RPMI7951 (cell line): ENCODE measurements at regions not wholly inside any gene's neighbourhood (a gene's known extent, or its start where the extent isn't known, plus 50 kb on each side); places are given as distances from the start of the nearest gene placed in this dataset.

Experiments
- DNase-seq: peaks from one replicate; pipeline ENCODE4 v3.0.0-alpha.2; 2012; ENCODE audit warnings: low read depth

DNA sequence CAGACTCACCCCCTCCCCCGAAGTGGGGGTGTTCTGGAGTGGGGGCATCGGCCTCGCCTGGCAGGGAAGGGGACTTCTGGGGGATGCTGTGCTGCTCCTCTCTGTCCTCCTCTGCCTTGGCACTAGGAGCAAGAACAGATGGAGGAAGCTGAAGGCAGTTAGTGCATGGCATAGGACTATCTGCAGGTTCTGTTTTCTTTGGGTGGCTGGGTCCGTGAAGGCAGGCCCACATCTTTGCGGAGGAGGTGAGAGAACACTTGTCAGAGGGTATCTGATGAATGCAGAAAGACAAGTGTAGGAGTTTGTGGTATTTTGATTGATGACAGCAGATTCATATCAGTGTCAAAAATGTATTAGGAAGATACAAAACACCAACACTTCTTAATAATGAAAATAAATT, 411.4 kb downstream of the TSN start:
- DNase-seq, result no peak

DNA sequence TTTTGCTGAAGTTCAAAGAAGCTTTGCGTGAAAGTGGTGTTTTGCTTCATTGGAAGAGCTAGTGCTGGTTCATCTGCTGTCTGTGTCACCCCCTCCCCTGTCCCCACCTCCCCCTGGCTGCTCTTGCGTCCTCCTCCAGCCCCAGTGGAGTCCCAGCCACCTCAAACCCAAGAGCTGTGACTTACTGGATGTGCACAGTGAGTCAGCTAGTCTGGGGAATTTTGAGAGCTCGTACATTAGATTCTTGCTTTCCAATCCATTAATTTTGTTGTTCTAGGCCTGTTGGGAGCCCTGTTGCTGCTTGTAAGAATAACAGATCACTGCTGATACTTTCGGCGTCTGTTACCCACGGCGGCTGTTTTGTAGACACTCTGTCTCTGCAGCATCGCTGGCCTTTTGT, 412.1 kb downstream of the TSN start:
- DNase-seq, result no peak

DNA sequence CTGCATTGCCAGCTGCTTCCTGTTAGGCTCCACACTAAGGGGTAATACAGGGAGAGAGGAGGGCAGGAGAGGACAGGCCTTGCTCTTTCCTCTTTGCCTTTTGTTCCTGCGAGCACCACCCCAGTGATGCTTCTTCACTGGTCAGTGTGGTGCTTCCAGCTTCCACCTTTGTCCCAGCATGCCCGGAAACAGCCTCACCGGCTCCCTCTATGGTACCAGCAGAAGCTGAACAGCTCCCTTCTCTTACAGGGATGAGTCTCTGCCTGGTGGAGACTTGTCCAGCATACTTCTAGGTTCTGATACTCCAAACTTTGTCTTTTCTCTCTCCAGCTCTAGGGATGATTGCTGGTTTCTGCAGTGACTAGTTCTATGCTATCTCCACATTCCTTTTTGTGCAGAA, 413.3 kb downstream of the TSN start:
- no peak for DNase-seq

DNA sequence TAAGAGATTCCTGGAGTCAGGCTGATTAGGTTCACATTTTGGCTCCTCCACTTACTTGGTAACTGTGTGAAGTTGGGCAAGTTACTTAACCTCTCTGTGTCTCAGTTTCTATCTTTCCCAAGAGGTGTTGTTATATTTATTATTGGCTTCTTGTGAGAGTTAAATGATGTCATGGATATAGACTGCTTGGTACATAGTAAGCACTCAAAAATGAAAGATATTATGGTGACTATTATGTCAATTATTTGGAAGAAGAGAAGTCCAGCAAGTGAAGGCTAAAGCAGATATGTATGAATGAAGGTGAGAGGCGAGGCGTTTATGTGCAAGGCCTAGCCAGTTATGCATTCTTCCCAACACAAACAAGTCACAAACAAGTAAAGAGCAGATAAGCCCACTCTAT, 417.4 kb downstream of the TSN start:
- no peak for DNase-seq

DNA sequence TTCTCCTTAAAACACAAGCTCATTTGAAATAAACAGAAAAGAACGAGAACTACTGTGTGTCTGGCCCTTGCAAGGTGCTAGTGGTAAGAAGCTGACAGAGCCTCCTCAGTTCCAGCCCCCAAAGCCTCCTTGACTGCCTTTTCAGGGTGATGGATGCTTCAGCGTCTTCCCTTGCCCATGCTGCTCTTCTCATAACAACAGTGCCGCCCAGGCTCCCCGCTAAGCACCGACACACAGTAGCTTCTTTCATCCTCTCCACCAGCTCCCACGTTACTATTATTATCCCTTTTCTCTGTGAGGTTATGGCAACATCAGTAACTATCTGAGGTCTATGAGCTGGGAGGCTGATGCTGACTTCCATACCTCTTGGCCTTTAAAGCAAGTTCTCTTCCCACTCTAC, 418.6 kb downstream of the TSN start:
- no peak for DNase-seq

DNA sequence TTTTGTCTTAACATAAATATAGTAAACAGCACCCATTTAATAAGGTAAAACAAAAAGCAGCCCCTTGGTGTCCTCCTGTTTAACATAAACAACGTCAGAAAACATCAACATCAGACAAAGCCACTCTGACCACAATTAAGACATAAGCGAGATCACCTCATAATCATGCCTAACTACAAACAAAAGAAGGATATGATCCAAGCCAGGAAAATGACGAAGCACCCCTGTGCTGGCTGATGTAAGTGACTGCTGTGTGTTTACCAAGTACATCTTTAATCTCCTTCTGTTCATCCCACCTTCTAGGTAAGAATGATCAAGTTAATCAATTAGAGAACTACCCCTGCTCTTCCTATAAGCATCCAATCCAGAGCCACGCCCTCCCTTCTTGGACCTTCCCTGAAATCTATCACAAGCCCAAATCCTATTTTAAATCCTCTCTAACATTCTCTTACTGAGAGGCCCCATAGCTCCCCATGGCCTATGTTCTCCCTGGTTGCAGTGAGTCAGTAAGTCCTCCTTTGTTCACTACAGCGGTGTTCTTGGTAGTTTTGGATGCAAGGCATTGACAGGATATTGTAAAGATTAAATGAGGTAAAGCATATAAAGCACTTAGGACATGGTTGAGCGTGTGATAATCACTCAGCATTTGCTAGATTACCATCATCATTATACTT, 424.2 kb downstream of the TSN start:
- no peak for DNase-seq

DNA sequence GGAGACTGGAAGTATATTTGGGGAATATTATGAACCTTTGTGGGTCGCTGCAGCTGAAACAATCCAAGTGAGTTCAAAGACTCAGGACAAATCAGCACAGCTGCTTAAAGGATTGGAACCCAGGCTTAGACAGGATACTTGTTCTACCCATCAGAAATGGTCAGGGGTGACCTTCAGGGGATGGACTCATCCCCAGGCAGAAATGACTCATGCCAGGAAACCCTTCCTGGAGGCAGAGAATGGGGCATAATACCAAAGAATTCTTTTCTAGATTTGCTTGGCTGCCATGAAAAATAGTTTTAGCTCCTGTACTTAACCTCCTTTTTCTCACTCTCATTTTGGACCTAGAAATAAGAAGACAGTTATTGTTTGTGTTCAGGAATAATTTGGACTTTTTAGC, 425.5 kb downstream of the TSN start:
- peak; percentile 45 for DNase-seq

DNA sequence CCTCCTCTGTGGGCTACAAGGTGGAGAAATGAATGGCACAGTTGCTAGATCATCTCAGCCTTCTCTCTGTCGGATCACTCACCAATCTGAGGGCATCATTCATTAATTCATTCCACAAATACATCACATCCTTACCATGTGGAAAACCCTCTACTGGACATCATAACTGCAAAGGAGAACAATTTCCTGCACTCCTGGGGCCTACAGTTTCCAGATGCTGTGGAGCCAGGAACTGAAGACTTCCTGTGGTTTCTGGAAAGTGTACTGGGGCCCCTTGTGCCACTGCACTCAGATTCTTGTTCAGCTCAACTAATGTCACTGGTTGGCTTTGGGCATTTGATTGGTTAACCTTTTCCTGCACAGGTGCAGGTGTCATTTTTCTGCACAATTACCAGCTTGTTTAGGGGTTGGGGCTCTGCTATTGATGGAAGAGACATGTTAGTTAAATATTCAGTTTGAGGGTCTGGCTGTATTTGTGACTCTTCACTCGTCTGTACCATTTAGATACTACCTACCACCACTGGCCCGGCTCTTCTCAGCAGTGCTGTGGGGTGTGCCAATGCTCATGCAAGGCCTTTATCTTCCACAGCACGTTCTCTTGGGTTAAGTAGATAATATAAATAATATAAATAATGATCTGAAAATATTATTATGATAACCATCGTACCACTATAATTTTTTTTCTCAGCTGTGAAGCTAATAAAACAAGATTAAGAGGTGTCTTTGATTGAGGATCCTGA, 427.3 kb downstream of the TSN start:
- DNase-seq, result no peak

DNA sequence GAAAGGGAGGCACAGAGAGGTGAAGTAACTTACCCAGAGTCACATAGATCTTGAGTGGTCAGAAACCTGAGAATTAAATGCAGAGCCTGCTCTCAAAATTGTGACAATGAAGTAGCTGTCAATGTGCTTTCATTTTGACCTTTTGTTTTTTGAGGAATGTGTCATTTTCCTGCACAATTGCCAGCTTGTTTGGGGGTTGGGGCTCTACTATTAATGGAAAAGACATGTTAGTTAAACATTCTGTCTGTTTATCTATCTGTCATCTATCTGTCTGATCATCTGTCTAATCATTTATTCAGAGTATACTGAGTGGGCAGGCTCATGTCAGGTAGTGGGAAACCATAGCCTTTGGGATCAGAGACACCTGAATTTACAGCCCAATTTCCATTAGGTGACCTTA, 428.4 kb downstream of the TSN start:
- no peak for DNase-seq

DNA sequence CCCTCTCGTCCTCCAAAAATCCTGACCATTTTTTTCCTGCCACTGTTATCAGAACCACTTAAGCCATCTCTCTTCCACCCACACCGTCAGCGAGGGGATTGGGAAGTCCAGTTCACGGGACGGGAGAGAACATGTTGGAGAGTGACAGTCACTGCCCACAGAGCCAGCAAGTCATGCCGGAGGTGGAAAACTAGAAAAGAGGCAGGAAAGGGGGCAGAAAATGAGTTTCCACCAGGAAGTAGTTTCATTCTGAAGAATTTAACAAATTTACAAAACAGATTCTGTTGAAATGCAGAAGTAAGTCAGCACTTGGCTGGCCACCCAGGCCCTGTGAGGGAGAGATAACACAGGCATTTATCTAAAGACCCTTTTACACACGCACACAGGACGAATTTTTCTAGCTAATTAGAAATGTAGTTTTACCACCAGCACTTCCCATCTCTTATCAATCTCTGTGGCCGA, 431.3 kb downstream of the TSN start:
- DNase-seq, result no peak

DNA sequence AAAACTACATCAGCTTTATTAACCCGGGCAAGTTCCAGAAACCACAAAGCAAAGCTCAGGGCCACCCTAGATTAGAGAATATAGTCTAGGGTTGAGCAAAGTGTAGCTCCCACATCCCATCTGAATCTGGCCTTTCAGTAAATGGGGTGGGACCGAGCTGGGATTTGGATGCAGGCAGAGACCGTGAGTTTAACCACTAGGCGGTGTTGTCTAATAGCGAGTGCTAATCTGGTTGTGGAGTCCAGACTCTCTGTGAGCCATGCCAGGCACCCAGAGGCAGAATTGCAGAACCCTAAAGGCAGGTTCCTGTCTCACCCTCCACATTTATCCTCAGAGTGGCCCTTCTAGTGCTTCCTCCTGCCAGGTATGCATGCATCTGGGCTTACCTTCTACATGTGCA, 435.9 kb downstream of the TSN start:
- peak; percentile 53 for DNase-seq

DNA sequence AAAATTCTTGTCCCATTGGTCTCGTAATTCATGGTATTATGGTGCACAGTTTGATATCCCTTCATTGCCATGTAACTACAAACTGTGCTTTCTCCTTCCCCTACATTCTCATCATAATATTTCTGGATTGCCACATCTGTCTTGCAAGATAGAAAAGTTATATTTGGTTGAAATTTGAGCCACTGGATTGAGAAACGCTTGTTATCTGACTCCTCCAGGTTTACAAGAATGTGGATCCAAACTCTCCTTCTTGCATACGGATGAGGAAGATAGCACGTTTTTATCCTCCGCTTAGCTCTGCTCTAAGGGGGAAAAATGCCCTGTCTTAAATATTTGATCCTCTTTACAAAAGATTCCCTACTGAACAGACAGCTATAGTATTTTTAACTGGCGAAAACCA, 438.2 kb downstream of the TSN start:
- DNase-seq, result no peak

DNA sequence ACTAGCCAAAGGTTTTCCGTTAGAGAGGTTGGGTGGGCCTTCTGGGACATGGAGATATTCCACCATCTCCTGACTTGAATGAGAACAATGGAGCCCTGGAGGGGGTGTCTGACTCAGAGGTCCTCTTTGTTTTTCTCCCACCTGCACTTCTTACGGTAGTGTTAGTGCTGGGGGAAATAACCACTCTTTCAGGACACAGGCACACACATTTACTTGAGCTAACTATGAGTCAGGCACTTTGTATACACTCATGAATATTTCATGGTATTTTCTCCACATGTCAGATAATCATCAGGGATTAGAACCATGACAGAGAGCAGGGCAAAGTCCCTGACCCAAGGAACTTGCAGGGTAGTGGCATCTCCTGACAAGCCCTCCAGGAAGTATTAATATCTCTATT, 439.1 kb downstream of the TSN start:
- peak; percentile 30 for DNase-seq

DNA sequence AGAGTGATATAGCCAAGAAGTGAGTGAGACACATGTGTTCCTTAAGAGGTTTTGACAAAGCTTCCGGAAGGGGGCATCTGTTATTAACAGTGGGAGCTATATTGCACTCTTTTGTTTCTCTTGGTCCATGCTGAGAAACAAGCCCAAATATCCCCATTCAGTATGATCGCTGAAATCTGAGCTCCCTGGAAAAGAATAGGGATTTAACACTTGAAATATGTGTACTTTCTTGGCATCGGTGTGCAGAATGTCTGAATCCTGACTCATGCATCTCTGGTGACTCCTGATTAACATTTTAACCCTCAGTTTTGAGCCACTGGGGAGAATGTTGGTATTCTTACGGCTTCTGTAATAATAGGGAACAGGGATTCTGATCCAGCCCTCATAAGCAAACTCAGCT, 448.1 kb downstream of the TSN start:
- DNase-seq, result peak; percentile 92

DNA sequence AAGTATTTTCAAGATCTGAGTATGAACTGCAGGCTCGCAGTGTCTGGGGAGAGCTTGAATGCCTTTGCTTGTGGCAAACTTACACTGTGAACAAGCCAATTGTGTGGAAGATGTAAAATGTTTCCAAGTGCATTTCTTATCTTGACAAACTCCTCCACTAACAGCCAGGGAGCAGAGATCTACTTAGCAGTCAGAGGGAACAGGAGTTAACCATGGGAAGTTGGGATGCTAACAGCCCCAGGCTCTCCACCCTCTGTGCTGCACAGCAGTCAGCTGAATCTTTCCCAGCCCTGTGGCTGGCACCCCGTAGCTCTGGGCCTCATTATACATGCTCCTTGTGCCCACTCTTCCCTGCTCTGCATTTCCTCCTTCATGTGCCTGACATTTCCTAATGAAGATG, 450.2 kb downstream of the TSN start:
- peak; percentile 49 for DNase-seq

DNA sequence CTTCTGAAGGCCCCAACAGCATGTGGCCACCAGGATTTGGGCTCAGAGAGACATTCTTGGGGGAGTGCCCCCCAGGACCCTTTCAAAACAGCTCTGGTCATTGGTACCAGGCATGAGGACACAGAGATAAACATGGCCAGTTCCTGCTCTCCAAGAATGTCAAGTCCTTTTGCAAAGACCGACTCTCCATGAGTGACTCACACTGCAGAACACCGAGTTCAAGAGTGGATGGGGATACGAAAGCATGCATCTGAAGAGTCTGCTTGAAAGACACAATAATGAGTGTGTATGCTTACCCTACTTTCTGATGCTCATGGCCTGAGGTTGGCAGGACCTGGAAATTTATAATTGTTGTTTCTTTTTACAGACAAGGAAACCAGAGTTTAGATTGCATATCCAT, 450.6 kb downstream of the TSN start:
- DNase-seq, result peak; percentile 52

DNA sequence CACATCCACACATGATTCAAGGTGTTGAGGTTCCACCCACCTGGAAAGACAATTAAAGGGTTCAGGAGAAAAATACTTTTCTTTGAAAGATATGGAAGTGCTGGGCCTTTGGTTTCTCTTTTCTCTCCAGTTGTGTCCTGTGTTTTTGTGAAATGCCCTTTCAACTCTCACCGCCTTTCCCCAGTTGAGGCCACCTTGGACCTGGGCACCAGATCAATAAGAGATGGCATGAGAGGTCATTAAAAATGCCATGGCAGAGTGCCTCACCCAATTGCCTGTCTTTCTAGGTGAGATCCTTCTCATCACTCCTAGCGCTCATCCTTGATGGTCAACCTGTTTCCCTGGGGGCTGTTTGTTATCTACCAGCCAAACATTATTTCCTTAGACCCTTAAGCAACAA, 453.9 kb downstream of the TSN start:
- no peak for DNase-seq

DNA sequence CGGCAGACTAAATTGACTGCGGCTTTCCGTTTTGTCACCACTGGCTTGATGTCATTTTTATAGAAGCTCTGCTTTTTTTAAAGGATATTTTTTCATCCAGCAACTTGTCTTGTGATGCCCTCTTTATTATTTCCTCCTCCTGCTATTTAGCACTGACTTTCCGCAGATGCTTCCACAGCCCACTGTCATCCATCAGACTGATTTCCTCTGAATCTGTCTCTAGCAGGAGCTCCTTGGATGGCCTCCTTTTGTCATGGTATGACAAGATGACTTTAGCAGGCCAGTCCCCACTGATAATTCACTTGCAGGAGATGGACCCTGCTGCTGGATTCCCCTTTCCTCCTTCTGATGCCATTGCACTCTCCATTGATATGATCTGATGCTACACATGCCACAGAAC, 454.6 kb downstream of the TSN start:
- DNase-seq, result no peak

DNA sequence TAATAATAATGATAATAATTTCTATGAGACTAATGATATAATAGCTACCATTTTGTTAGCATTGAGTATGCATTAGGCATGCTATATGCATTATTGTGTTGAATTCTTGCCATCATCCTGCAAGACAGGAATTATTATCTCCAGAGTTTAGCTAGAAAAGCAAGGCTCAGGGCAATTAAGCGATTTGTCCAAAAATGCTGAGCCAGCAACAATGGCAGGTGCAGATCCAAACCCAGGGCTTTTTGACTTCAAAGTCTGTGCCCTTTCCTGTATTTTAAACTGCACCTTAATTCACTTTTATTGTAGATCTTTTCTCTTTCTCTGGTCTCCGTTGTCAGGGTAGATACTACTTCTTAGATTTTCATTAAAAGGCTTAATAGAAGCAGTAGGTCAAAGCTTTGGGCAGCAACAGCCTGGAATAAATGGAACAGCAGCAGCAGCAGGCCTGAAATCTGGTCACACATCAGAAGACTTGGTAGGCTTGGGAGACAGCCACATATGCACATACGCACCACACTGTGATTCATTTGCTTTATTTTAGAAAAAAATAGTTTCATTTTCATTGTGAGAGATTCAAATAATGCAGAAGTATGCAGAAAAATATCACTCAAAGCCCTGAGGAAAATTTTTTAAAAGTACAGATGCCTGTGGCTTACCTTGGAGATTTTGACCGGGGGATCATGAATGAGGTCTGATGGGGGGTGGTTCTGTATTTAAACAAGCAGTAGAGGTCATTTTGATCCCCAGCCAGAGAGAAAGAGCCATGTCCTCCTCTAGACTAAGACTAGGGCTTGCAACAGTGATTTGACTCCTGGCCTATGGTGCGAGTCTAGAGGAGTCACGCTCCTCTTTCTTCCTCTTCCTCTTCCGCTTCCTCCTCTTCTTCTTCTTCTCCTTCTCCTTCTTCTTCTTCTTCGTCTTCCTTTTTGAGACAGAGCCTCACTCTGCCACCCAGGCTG, 455.7 kb downstream of the TSN start:
- DNase-seq, result peak; percentile 37

DNA sequence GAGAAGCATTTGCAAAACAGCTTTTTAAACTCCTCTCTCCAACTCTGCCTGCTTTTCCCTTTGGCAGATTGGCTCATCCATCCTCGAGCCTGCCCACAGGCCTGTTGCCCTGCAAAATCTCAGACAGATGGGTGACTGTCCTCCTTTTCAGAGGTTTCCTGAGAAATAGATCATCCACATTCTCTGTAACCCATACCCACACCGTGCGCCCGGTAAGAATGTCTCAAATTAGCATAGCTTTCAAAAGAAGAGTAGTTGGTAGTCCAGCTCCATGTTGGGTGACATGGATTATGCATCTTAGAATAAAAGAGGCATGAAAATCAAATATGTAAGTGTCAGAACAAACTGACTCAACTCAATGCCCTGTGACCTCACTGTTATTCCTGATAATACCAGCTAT, 457.9 kb downstream of the TSN start:
- no peak for DNase-seq

DNA sequence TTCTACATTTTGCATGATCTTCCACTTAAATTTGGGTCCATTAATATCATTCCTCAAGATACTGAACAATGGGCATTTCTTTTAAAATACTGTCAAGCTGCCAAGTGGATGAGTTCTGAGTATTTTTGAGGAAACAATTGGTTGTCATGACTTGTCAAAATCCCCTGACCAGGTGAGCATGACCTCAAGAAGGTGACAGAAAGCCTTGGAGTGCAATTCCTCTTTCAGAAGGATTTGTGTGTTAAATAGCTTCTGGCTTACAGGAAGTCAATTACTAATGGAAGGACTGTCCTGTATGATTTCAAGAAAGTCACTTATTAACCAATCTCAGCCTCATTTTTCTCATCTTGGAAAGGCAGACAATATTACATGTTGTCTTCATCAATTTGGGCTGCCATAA, 460.6 kb downstream of the TSN start:
- no peak for DNase-seq

DNA sequence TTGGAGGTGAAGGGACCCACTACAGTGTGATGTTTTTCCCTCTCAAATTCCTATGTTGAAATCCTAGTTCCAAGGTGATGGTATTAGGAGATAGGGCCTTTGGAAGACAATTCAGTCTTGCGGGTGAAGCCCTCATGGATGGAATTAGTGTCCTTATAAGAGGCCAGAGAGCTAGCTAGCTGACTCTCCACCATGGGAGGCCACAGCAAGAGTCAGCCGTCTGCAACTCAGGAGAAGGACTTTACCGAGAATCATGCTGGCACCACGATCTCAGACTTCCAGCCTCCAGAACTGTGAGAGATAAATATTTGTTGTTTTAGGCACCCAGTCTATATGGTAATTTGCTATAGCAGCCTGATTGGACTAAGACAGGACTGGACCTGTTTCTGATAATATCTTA, 461.4 kb downstream of the TSN start:
- no peak for DNase-seq

DNA sequence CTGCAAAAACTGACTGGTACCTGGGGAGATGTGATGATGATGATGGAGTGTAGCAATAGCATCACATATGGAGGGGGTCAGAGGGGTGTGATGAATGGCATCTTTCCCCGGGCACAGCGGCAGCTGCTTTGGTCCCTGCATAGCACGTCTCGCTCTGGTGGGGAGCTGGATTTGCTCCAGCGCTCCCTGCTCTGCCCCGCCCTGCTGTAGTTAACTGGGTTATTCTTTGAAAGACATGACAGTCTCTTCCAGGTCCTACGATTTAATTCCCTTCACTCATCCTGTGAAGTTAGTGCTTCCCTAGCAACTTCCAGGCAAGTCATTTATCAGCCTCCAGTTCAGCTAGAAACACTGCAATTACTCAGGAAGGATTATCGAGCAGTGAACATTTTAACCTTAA, 463.1 kb downstream of the TSN start:
- DNase-seq, result no peak
